HG03439 (cell line): ENCODE measurements at regions not wholly inside any gene's neighbourhood (a gene's known extent, or its start where the extent isn't known, plus 50 kb on each side); places are given as distances from the start of the nearest gene placed in this dataset.
"Not testable (repeated sequence)": the region's sequence is repeated elsewhere in the genome, so short reads cannot be mapped to it uniquely, and the experiment has no call there.

Experiments used
- ATAC-seq: cut with Tn5 transposase; IDR thresholded peaks from one replicate; pipeline ENCODE4 v1.9.1; 2021; ENCODE audit warnings: mild to moderate bottlenecking, moderate library complexity; ENCODE audit not compliant: unreplicated experiment

GRCh38 chr2:188787021-188787657 is 187.0 kb upstream of the COL3A1 start:
- ATAC-seq = no peak

GRCh38 chr2:188787658-188788240 is 186.4 kb upstream of the COL3A1 start:
- no peak for ATAC-seq

- no peak for ATAC-seq
Measured at GRCh38 chr2:188788621-188789020, 185.6 kb upstream of the COL3A1 start.

- no peak for ATAC-seq
Measured at GRCh38 chr2:188789951-188790350, 184.2 kb upstream of the COL3A1 start.

GRCh38 chr2:188794453-188794852 is 179.7 kb upstream of the COL3A1 start:
- not testable (repeated sequence) for ATAC-seq

GRCh38 chr2:188795762-188796161 is 178.4 kb upstream of the COL3A1 start:
- ATAC-seq = no peak

GRCh38 chr2:188797371-188797770 is 176.8 kb upstream of the COL3A1 start:
- ATAC-seq = no peak

- no peak for ATAC-seq
Measured at GRCh38 chr2:188798159-188798558, 176.0 kb upstream of the COL3A1 start.

GRCh38 chr2:188805219-188805618 is 169.0 kb upstream of the COL3A1 start:
- no peak for ATAC-seq

GRCh38 chr2:188808947-188809355 is 165.2 kb upstream of the COL3A1 start:
- no peak for ATAC-seq

GRCh38 chr2:188810586-188810985 is 163.6 kb upstream of the COL3A1 start:
- ATAC-seq = no peak

- ATAC-seq = no peak
Measured at GRCh38 chr2:188811522-188811921, 162.7 kb upstream of the COL3A1 start.

GRCh38 chr2:188813315-188813714 is 160.9 kb upstream of the COL3A1 start:
- ATAC-seq = no peak

GRCh38 chr2:188813857-188814256 is 160.3 kb upstream of the COL3A1 start:
- no peak for ATAC-seq

- no peak for ATAC-seq
Measured at GRCh38 chr2:188819011-188819410, 155.2 kb upstream of the COL3A1 start.

- ATAC-seq = no peak
Measured at GRCh38 chr2:188819792-188820191, 154.4 kb upstream of the COL3A1 start.

- no peak for ATAC-seq
Measured at GRCh38 chr2:188820576-188820975, 153.6 kb upstream of the COL3A1 start.

GRCh38 chr2:188824125-188824524 is 150.0 kb upstream of the COL3A1 start:
- ATAC-seq = no peak

- no peak for ATAC-seq
Measured at GRCh38 chr2:188833331-188833730, 140.8 kb upstream of the COL3A1 start.

GRCh38 chr2:188833799-188834198 is 140.4 kb upstream of the COL3A1 start:
- no peak for ATAC-seq

GRCh38 chr2:188835006-188835405 is 139.2 kb upstream of the COL3A1 start:
- no peak for ATAC-seq

GRCh38 chr2:188835821-188836220 is 138.4 kb upstream of the COL3A1 start:
- ATAC-seq = no peak

- ATAC-seq = no peak
Measured at GRCh38 chr2:188845692-188846091, 128.5 kb upstream of the COL3A1 start.
